Kidney (tissue), 13 donors: ENCODE measurements at regions not wholly inside any gene's neighbourhood (a gene's known extent, or its start where the extent isn't known, plus 50 kb on each side); places are given as distances from the start of the nearest gene placed in this dataset.
A peak's percentile ranks its signal among the peaks of the same experiment; 100 is the strongest.
"Not testable (repeated sequence)": the region's sequence is repeated elsewhere in the genome, so short reads cannot be mapped to it uniquely, and the experiment has no call there.

Experiments
- DNase-seq, 5 donors: peaks; one replicate each; pipeline ENCODE4 v3.0.0-alpha.2; 2013 to 2020
- FAIRE-seq: peaks from 2 replicates; lab custom pipeline; 2012; peaks lifted over from hg19 to GRCh38; lab: Jason Lieb, UNC
- H3K27ac ChIP-seq, 2 donors: one replicate each; pipeline ENCODE4 v1.7.0; 2013; ENCODE audit warnings: low read depth in 2 of 2, low read length in 2 of 2, inconsistent platforms in 1 of 2
- H3K27me3 ChIP-seq: one replicate; pipeline ENCODE4 v1.7.1; 2013; ENCODE audit warnings: low read length, inconsistent platforms; ENCODE audit not compliant: control insufficient read depth, insufficient read depth
- H3K36me3 ChIP-seq, 3 donors: one replicate each; pipeline versions ENCODE4 v1.7.0 to v1.7.1; 2013; ENCODE audit warnings: low read length in 3 of 3, control low read depth in 1 of 3, inconsistent platforms in 1 of 3; ENCODE audit not compliant: insufficient read depth in 3 of 3, control insufficient read depth in 2 of 3
- H3K4me1 ChIP-seq, 3 donors: one replicate each; pipeline versions ENCODE4 v1.7.0 to v1.7.1; 2013; ENCODE audit warnings: low read length in 3 of 3, inconsistent platforms in 1 of 3, low read depth in 1 of 3; ENCODE audit not compliant: control insufficient read depth in 2 of 3, insufficient read depth in 2 of 3
- H3K4me3 ChIP-seq, 3 donors: one replicate each; pipeline versions ENCODE4 v1.7.0 to v1.8.1; 2013; ENCODE audit warnings: low read length in 3 of 3, control low read depth in 1 of 3, inconsistent platforms in 1 of 3
- H3K9ac ChIP-seq, 3 donors: one replicate each; pipeline versions ENCODE4 v1.7.0 to v1.7.1; 2013; ENCODE audit warnings: low read length in 3 of 3, control low read depth in 1 of 3, inconsistent platforms in 1 of 3
- H3K9me3 ChIP-seq, 3 donors: one replicate each; pipeline versions ENCODE4 v1.7.0 to v1.7.1; 2013; ENCODE audit warnings: low read length in 3 of 3, control low read depth in 1 of 3, inconsistent platforms in 1 of 3; ENCODE audit not compliant: control insufficient read depth in 2 of 3, insufficient read depth in 1 of 3
- CTCF ChIP-seq: IDR thresholded peaks from 3 replicates; pipeline ENCODE4 v1.5.1; 2012; ENCODE audit warnings: mild to moderate bottlenecking, moderate library complexity, borderline replicate concordance; ENCODE audit not compliant: insufficient read depth; ENCODE audit errors: extremely low read depth
- intact Hi-C: fragments of 100-400 bp; cut with DNase I; formaldehyde crosslinking; loops from one replicate; pipeline ENCODE4 v1.11.1; 2022
- donor health status: control.
- donor health status: control.
- donor health status: control.
- donor health status: control.
- donor health status: control.
- donor health status: DM: yes; HTN: yes; CAD: no.
- donor health status: Normal renal cell carcinoma (clear cell type).

DNA sequence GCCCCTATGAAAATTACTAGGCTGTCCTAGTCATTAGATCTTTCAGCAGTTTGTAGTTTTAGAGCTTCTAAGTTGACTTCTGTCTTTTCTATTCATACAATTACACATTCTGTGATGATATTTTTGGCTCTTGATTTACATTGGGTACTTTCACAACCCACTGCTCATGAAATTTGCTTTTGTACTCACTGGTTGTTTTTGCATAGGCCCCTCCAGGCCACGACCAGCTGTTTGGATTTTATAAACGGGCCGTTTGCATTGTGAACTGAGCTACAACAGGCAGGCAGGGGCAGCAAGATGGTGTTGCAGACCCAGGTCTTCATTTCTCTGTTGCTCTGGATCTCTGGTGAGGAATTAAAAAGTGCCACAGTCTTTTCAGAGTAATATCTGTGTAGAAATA, 193.8 kb downstream of the RPIA start:
- FAIRE-seq (no peak), DNase-seq (no peak)
- no peak overlapping the region for H3K27ac ChIP-seq
- H3K27me3 ChIP-seq: no peaks in the 10 kb centered on the region
- no peak overlapping the region for H3K9ac ChIP-seq
- H3K4me3 ChIP-seq: no peak overlapping the region
- no peaks in the 10 kb centered on the region for H3K36me3 ChIP-seq
- H3K9me3 ChIP-seq: no peaks in the 10 kb centered on the region
- intact Hi-C loops: no loop called here
- no peak for TF ChIP-seq CTCF
- peaks cover 0 to 3% (median 0%) of the 10 kb centered on the region in 3 donors for H3K4me1 ChIP-seq

DNA sequence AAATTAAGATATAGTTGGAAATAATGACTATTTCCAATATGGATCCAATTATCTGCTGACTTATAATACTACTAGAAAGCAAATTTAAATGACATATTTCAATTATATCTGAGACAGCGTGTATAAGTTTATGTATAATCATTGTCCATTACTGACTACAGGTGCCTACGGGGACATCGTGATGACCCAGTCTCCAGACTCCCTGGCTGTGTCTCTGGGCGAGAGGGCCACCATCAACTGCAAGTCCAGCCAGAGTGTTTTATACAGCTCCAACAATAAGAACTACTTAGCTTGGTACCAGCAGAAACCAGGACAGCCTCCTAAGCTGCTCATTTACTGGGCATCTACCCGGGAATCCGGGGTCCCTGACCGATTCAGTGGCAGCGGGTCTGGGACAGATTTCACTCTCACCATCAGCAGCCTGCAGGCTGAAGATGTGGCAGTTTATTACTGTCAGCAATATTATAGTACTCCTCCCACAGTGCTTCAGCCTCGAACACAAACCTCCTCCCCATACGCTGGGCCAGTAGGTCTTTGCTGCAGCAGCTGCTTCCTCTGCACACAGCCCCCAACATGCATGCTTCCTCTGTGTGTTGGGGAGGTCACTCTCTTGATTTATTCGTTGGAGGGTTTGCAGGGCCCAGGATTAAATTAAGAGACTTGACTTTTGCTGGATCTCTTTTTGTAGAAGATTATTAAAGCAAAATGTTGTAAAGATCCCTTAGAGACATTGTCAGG, 194.4 kb downstream of the RPIA start:
- Histone ChIP-seq H3K9ac (no peak overlapping the region), H3K4me3 (no peak overlapping the region), H3K9me3 (no peaks in the 10 kb centered on the region), H3K27me3 (no peaks in the 10 kb centered on the region), H3K27ac (no peak overlapping the region), H3K36me3 (no peaks in the 10 kb centered on the region), H3K4me1 (no peaks in the 10 kb centered on the region)
- DNase-seq (peak in 2 of 5 donors; percentile 13 to 14), FAIRE-seq (no peak)
- no peak for TF ChIP-seq CTCF
- intact Hi-C loops: no loop called here

- DNase-seq, H3K27ac ChIP-seq, H3K27me3 ChIP-seq, H3K9ac ChIP-seq, H3K36me3 ChIP-seq, H3K4me1 ChIP-seq, H3K9me3 ChIP-seq, FAIRE-seq, H3K4me3 ChIP-seq, intact Hi-C loops: not testable (repeated sequence)
Measured at GRCh38 chr2:88887466-88887865, 196.0 kb downstream of the RPIA start.

- H3K27ac ChIP-seq: no peak overlapping the region
- TF ChIP-seq CTCF: no peak
- DNase-seq (no peak), FAIRE-seq (no peak)
- intact Hi-C loops: no loop called here
- H3K4me3 ChIP-seq: no peak overlapping the region
- no peaks in the 10 kb centered on the region for H3K27me3 ChIP-seq
- no peak overlapping the region for H3K9ac ChIP-seq
- no peaks in the 10 kb centered on the region for H3K36me3 ChIP-seq
- no peaks in the 10 kb centered on the region for H3K9me3 ChIP-seq
- no peaks in the 10 kb centered on the region for H3K4me1 ChIP-seq
Measured at GRCh38 chr2:88892207-88892606, 200.7 kb downstream of the RPIA start.
